Panc1 (cell line): ENCODE measurements at regions not wholly inside any gene's neighbourhood (a gene's known extent, or its start where the extent isn't known, plus 50 kb on each side); places are given as distances from the start of the nearest gene placed in this dataset.

ENCODE experiments used
- ATAC-seq: fragments of 200-7000 bp; cut with Tn5 transposase; 2 replicates; pipeline ENCODE4 v1.9.1; 2020; ENCODE audit warnings: mild to moderate bottlenecking, moderate library complexity
- BruUV-seq: library from RNA; stranded (reverse); fragments of 400-500 nt; replicated peaks from 2 replicates; lab custom pipeline; 2021; lab: Mats Ljungman, UMichigan
- CTCF ChIA-PET: fragments of 300-600 bp; sonication (Branson Sonifier 250); formaldehyde crosslinking; loops from one replicate; lab custom pipeline; 2022; ENCODE audit warnings: antibody characterized with exemption; lab: Charles Lee
- POLR2A ChIA-PET: fragments of 300-600 bp; sonication (Branson Sonifier 250); formaldehyde crosslinking; loops from one replicate; lab custom pipeline; 2022; ENCODE audit warnings: antibody characterized with exemption; lab: Charles Lee
- DNase-seq: peaks from one replicate; pipeline ENCODE4 v3.0.0-alpha.2; 2010; ENCODE audit warnings: low read depth, low spot score
- H3K27ac ChIP-seq: 2 replicates; pipeline ENCODE4 v1.5.1; 2011; ENCODE audit warnings: mild to moderate bottlenecking, low read length, inconsistent platforms
- H3K27me3 ChIP-seq: fragments of 200-500 bp; sonication (Bioruptor generic); 2 replicates; pipeline ENCODE4 v1.6.0; 2014; ENCODE audit warnings: low read length, inconsistent platforms; ENCODE audit not compliant: control insufficient read depth, insufficient read depth
- H3K36me3 ChIP-seq: fragments of 200-500 bp; sonication (Bioruptor generic); 2 replicates; pipeline ENCODE4 v1.5.1; 2014; ENCODE audit warnings: inconsistent platforms, mild to moderate bottlenecking, low read length, moderate library complexity; ENCODE audit not compliant: control insufficient read depth, insufficient read depth
- H3K4me1 ChIP-seq: 2 replicates; pipeline ENCODE4 v1.5.1; 2011; ENCODE audit warnings: inconsistent platforms, mild to moderate bottlenecking, low read length, moderate library complexity; ENCODE audit not compliant: control insufficient read depth, insufficient read depth
- H3K4me3 ChIP-seq, 2 experiments: 2 replicates each; pipeline ENCODE4 v1.5.1; 2011 to 2012; ENCODE audit warnings: low read depth in 2 of 2, low read length in 2 of 2, mild to moderate bottlenecking in 2 of 2, inconsistent platforms in 1 of 2, moderate library complexity in 1 of 2
- H3K9me3 ChIP-seq: fragments of 200-500 bp; sonication (Bioruptor generic); 2 replicates; pipeline ENCODE4 v1.5.1; 2014; ENCODE audit warnings: low read depth, mild to moderate bottlenecking, inconsistent platforms, low read length, moderate library complexity; ENCODE audit not compliant: control insufficient read depth, insufficient read depth
- POLR2AphosphoS5 ChIP-seq: IDR thresholded peaks from 2 replicates; pipeline ENCODE4 v1.6.1; 2012; ENCODE audit warnings: mild to moderate bottlenecking, low read depth, low read length, moderate library complexity
- SIN3A ChIP-seq: IDR thresholded peaks from 2 replicates; pipeline ENCODE4 v1.6.1; 2012; ENCODE audit warnings: low read depth, mild to moderate bottlenecking, low read length, moderate library complexity, borderline replicate concordance; ENCODE audit not compliant: insufficient read depth
- TCF7L2 ChIP-seq: IDR thresholded peaks from 2 replicates; pipeline ENCODE4 v1.6.1; 2011; ENCODE audit warnings: mild to moderate bottlenecking, low read depth, low read length, inconsistent platforms
- in situ Hi-C: cut with HindIII; loops from 2 replicates; pipeline ENCODE4 v1.10.0; 2016; ENCODE audit warnings: low sequenced_read_pairs, low pct_unique_long_range_greater_than_20kb
- intact Hi-C: fragments of 100-400 bp; cut with micrococcal nuclease; formaldehyde crosslinking; loops from one replicate; pipeline ENCODE4 v1.10.0; 2022; ENCODE audit not compliant: unreplicated experiment
- TF ChIP-seq, protein P1 (sequence below): fragments of 450-650 bp; IDR thresholded peaks from 2 replicates; pipeline ENCODE4 v1.5.1; 2017; ENCODE audit warnings: mild to moderate bottlenecking
- TF ChIP-seq, protein P2 (sequence below), 2 experiments: IDR thresholded peaks; 2 replicates each; pipeline ENCODE4 v1.6.1; 2011 to 2012; ENCODE audit warnings: low read depth in 2 of 2, control low read depth in 1 of 2, low read length in 1 of 2, mild to moderate bottlenecking in 1 of 2, moderate library complexity in 1 of 2; ENCODE audit not compliant: insufficient read depth in 1 of 2

DNA sequence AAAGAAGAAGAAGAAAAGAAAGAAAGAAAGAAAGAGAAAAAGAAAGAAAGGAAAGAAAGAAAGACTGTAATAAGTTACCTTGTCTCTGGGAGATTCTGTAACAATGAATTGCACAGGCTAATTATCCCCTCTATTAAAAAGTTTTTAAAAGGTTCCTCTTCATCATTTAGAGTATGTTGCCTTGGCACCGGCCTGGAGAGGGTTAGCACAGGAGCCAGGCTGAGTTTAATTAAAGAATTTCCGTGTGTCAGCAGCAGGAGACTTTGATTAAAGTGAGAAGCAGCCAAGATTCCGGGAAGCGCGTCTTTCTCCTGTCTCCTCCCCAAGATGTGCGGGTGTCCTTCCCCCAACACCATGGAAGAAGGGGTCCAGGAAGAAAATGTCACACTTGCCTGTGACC lies 92.8 kb upstream of the ETV6 start:
- Histone ChIP-seq H3K36me3 (no peaks in the 10 kb centered on the region), H3K4me1 (no peaks in the 10 kb centered on the region), H3K27me3 (peaks cover 8% of the 10 kb centered on the region), H3K27ac (no peak overlapping the region), H3K4me3 (no peak overlapping the region), H3K9me3 (no peaks in the 10 kb centered on the region)
- POLR2A ChIA-PET, result no interaction called here
- DNase-seq (no peak), ATAC-seq (no peak)
- in situ Hi-C loops, result no loop called here
- intact Hi-C loops, result no loop called here
- no TSS peak for BruUV-seq
- TF ChIP-seq TCF7L2 (no peak), SIN3A (no peak), POLR2AphosphoS5 (no peak)
- TF ChIP-seq, protein P1, sequence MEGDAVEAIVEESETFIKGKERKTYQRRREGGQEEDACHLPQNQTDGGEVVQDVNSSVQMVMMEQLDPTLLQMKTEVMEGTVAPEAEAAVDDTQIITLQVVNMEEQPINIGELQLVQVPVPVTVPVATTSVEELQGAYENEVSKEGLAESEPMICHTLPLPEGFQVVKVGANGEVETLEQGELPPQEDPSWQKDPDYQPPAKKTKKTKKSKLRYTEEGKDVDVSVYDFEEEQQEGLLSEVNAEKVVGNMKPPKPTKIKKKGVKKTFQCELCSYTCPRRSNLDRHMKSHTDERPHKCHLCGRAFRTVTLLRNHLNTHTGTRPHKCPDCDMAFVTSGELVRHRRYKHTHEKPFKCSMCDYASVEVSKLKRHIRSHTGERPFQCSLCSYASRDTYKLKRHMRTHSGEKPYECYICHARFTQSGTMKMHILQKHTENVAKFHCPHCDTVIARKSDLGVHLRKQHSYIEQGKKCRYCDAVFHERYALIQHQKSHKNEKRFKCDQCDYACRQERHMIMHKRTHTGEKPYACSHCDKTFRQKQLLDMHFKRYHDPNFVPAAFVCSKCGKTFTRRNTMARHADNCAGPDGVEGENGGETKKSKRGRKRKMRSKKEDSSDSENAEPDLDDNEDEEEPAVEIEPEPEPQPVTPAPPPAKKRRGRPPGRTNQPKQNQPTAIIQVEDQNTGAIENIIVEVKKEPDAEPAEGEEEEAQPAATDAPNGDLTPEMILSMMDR, result no peak
- TF ChIP-seq, protein P2, sequence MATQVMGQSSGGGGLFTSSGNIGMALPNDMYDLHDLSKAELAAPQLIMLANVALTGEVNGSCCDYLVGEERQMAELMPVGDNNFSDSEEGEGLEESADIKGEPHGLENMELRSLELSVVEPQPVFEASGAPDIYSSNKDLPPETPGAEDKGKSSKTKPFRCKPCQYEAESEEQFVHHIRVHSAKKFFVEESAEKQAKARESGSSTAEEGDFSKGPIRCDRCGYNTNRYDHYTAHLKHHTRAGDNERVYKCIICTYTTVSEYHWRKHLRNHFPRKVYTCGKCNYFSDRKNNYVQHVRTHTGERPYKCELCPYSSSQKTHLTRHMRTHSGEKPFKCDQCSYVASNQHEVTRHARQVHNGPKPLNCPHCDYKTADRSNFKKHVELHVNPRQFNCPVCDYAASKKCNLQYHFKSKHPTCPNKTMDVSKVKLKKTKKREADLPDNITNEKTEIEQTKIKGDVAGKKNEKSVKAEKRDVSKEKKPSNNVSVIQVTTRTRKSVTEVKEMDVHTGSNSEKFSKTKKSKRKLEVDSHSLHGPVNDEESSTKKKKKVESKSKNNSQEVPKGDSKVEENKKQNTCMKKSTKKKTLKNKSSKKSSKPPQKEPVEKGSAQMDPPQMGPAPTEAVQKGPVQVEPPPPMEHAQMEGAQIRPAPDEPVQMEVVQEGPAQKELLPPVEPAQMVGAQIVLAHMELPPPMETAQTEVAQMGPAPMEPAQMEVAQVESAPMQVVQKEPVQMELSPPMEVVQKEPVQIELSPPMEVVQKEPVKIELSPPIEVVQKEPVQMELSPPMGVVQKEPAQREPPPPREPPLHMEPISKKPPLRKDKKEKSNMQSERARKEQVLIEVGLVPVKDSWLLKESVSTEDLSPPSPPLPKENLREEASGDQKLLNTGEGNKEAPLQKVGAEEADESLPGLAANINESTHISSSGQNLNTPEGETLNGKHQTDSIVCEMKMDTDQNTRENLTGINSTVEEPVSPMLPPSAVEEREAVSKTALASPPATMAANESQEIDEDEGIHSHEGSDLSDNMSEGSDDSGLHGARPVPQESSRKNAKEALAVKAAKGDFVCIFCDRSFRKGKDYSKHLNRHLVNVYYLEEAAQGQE (IDR thresholded peaks at IDR 0.05; ENCODE audit: insufficient read depth in 1 of 2, low read depth in 2 of 2, low read length in 1 of 2), result no peak
- CTCF ChIA-PET, result no interaction called here

DNA sequence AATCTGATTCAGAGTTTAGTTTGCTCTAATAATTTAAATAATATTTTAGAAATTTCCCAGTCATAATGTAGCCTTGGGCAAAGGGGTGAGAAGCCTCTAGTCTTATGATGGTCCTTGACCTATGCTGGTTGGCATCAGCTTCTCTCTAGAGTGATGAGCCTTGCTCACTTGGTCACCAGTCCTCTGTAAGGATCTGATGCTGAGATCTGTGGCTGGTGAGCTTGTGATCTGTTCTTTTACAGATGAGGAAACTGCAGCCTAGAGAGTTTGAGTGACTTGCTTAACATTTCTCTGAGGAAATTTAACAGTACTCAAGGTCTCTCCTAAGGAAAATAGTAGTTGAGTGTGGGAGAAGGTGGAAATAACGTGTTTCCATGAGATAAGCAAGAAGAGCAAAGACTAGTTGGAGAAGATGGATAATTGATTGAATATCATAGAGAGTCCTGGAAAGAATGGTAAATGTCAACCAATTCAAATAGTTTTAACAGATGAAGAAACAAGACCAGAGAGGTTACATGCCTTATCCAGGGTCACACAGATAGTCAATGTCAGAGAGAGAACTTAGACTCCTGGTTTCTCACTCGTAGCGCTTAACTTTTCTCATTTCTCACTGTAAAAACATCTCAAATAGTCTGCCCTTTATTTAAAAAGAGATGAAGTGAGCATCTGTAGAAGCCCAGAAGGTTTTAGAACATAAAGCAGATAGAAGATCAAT lies 89.7 kb upstream of the ETV6 start:
- no peak for DNase-seq
- CTCF ChIA-PET, result no interaction called here
- in situ Hi-C loops, result no loop called here
- Histone ChIP-seq H3K36me3 (no peaks in the 10 kb centered on the region), H3K4me1 (no peaks in the 10 kb centered on the region), H3K9me3 (no peaks in the 10 kb centered on the region), H3K4me3 (no peak overlapping the region), H3K27ac (no peak overlapping the region), H3K27me3 (peaks cover 4% of the 10 kb centered on the region)
- no peak for ATAC-seq
- intact Hi-C loops, result no loop called here
- POLR2A ChIA-PET, result interaction anchor here (0.6 kb wide), 1 partner anchor 1347 kb away, joined by 3 read pairs; no protein-coding TSS in a partner anchor
- BruUV-seq, result no TSS peak
- TF ChIP-seq SIN3A (no peak), TCF7L2 (no peak), POLR2AphosphoS5 (no peak)
- TF ChIP-seq, protein P2 (IDR thresholded peaks at IDR 0.05; ENCODE audit: insufficient read depth in 1 of 2, low read depth in 2 of 2, low read length in 1 of 2), result no peak
- TF ChIP-seq, protein P1, result no peak
